ENCODE measurements at regions not wholly inside any gene's neighbourhood (a gene's known extent, or its start where the extent isn't known, plus 50 kb on each side); places are given as distances from the start of the nearest gene placed in this dataset.
A peak's percentile ranks its signal among the peaks of the same experiment; 100 is the strongest.

- no peak overlapping the region for H2AFZ ChIP-seq (ENCODE audit: insufficient read depth, low read depth, low read length, poor library complexity, severe bottlenecking)
- H3K36me3 ChIP-seq (replicated peaks in 1 of 2; ENCODE audit: control insufficient read depth in 1 of 2, insufficient read depth in 2 of 2, low read length in 2 of 2) = no peaks in the 10 kb centered on the region
- H3K4me3 ChIP-seq (replicated peaks in 1 of 3; ENCODE audit: low read depth in 2 of 3, low read length in 3 of 3) = no peak overlapping the region
- peaks cover 0 to 4% (median 2%) of the 10 kb centered on the region in 3 donors for H3K27me3 Mint-ChIP-seq (ENCODE audit: low read depth in 3 of 3)
- no peak overlapping the region for H3K27ac ChIP-seq (ENCODE audit: low read depth in 1 of 2, low read length in 2 of 2)
- H3K27ac Mint-ChIP-seq = no peak overlapping the region
- intact Hi-C loops (cut with micrococcal nuclease) = no loop called here
- WGBS (ENCODE audit: insufficient coverage) = no CpG with 5 or more reads among the region's 2 CpGs
- no peaks in the 10 kb centered on the region for H3K4me1 Mint-ChIP-seq
- no peaks in the 10 kb centered on the region for H4K20me1 ChIP-seq (ENCODE audit: insufficient read depth, low read length)
- no peaks in the 10 kb centered on the region for H3K27me3 ChIP-seq (ENCODE audit: control insufficient read depth in 2 of 2, insufficient read depth in 2 of 2, low read length in 2 of 2)
- TF ChIP-seq CTCF (IDR thresholded peaks at IDR 0.05) = no peak
- H3K9ac ChIP-seq (ENCODE audit: insufficient read depth, low read length, poor library complexity, severe bottlenecking) = no peak overlapping the region
- no peaks in the 10 kb centered on the region for H3K4me1 ChIP-seq (ENCODE audit: control insufficient read depth in 1 of 2, insufficient read depth in 2 of 2, low read length in 2 of 2)
- peaks cover 0 to 4% (median 0%) of the 10 kb centered on the region in 7 donors for H3K9me3 Mint-ChIP-seq
- no peaks in the 10 kb centered on the region for H3K9me3 ChIP-seq (replicated peaks in 1 of 2; ENCODE audit: control insufficient read depth in 1 of 2, insufficient read depth in 1 of 2, low read length in 2 of 2)
- no peaks in the 10 kb centered on the region for H3K79me2 ChIP-seq (ENCODE audit: insufficient read depth, low read length)
- no peaks in the 10 kb centered on the region for H3K36me3 Mint-ChIP-seq
- no peak for DNase-seq
- H3K4me2 ChIP-seq (replicated peaks; ENCODE audit: extremely low read depth, low read length, poor library complexity, severe bottlenecking) = no peak overlapping the region
- H3K4me3 Mint-ChIP-seq = no peak overlapping the region
These were observed 295.4 kb upstream of the PPFIA2 start for GRCh38 chr12:82054566-82054965.

GRCh38 chr12:82047446-82047845, 288.3 kb upstream of the PPFIA2 start:
- no peaks in the 10 kb centered on the region for H3K79me2 ChIP-seq (ENCODE audit: insufficient read depth, low read length)
- no peak overlapping the region for H3K27ac ChIP-seq (ENCODE audit: low read depth in 1 of 2, low read length in 2 of 2)
- Mint-ChIP-seq H3K4me1 (no peaks in the 10 kb centered on the region), H3K27ac (no peak overlapping the region), H3K9me3 (peaks cover 0 to 4% (median 0%) of the 10 kb centered on the region in 7 donors), H3K4me3 (no peak overlapping the region), H3K27me3 (ENCODE audit: low read depth in 3 of 3) (peaks cover 0 to 2% (median 0%) of the 10 kb centered on the region in 3 donors), H3K36me3 (no peaks in the 10 kb centered on the region)
- peak in 2 of 3 donors; percentile 7 to 44 for DNase-seq
- no peaks in the 10 kb centered on the region for H3K27me3 ChIP-seq (ENCODE audit: control insufficient read depth in 2 of 2, insufficient read depth in 2 of 2, low read length in 2 of 2)
- no peaks in the 10 kb centered on the region for H4K20me1 ChIP-seq (ENCODE audit: insufficient read depth, low read length)
- H3K9me3 ChIP-seq (replicated peaks in 1 of 2; ENCODE audit: control insufficient read depth in 1 of 2, insufficient read depth in 1 of 2, low read length in 2 of 2) = no peaks in the 10 kb centered on the region
- H3K4me3 ChIP-seq (replicated peaks in 1 of 3; ENCODE audit: low read depth in 2 of 3, low read length in 3 of 3) = no peak overlapping the region
- WGBS (ENCODE audit: insufficient coverage) = no CpG with 5 or more reads among the region's 2 CpGs
- no peak for TF ChIP-seq CTCF (IDR thresholded peaks at IDR 0.05)
- no peaks in the 10 kb centered on the region for H3K4me1 ChIP-seq (ENCODE audit: control insufficient read depth in 1 of 2, insufficient read depth in 2 of 2, low read length in 2 of 2)
- no peak overlapping the region for H3K4me2 ChIP-seq (replicated peaks; ENCODE audit: extremely low read depth, low read length, poor library complexity, severe bottlenecking)
- no peaks in the 10 kb centered on the region for H3K36me3 ChIP-seq (replicated peaks in 1 of 2; ENCODE audit: control insufficient read depth in 1 of 2, insufficient read depth in 2 of 2, low read length in 2 of 2)
- H3K9ac ChIP-seq (ENCODE audit: insufficient read depth, low read length, poor library complexity, severe bottlenecking) = no peak overlapping the region
- H2AFZ ChIP-seq (ENCODE audit: insufficient read depth, low read depth, low read length, poor library complexity, severe bottlenecking) = no peak overlapping the region
- intact Hi-C loops (cut with micrococcal nuclease) = no loop called here

Data from CD14-positive monocyte (primary cell).